ENCODE measurements at regions not wholly inside any gene's neighbourhood (a gene's known extent, or its start where the extent isn't known, plus 50 kb on each side); places are given as distances from the start of the nearest gene placed in this dataset.

DNA sequence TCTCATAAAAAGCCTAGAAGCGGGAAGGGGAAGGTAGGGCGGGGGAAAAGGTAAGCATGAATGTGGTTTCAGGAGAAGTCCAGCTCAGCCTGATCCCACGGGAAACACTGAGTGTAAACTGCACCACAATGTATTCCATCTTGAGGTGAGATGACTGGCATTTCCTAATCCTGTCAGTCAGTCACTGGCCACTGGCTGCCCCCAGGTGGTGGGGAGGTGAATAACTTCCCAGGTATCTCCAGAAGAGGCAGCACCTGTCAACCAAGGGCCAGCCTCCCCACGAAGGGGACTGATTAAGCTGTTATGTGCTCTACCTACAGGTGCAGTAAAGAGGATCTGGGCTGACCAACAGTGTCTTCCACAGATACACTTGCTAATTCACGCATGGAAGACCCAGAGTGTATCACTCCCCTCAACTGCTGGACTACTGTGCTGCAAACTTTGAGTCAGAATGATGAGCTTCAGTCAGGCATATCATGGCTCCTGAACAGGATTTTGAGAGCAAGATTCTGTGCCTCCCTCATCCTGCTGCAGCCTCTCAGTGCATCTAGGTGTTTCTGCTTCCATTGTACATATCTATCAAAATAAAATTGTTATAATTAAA is 108.5 kb upstream of the CCL2 start:
- intact Hi-C loops (cut with DNase I, micrococcal nuclease) = loop anchor here in 1 of 2 donors (10.0 kb wide), 1 partner anchor 372 kb away; no protein-coding TSS in a partner anchor
- peak; percentile 75 for ATAC-seq
- no peak overlapping the region for H3K4me3 ChIP-seq
- no peaks in the 10 kb centered on the region for H3K36me3 ChIP-seq (ENCODE audit: low read depth)
- H3K4me1 ChIP-seq (ENCODE audit: low read depth) = no peaks in the 10 kb centered on the region
- no peaks in the 10 kb centered on the region for H3K9me3 ChIP-seq
- peak; percentile 43 for TF ChIP-seq CTCF (IDR thresholded peaks at IDR 0.05)
- DNase-seq = peak in 2 of 3 donors; percentile 79 to 81

DNA sequence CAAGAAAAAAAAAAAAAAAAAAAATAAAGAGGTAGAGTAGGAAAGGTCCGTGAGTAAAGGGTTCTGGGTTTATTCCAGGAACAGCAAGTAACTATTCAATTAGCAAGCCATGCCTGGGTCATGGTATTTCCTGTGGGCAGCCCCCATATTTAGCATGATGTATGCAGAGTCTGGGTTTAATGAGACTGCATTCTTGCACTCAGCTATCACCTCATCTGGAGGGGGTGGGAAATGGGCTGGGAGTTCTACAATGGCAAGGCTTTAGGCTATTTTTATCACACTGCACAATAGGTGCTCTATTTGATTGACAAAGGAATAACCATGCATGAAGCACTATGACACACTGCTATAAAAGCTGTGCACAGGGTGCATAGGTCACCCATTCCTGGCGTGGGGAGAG is 104.0 kb upstream of the CCL2 start:
- DNase-seq (no peak), ATAC-seq (no peak)
- no peaks in the 10 kb centered on the region for H3K9me3 ChIP-seq
- H3K4me3 ChIP-seq = no peak overlapping the region
- no peaks in the 10 kb centered on the region for H3K36me3 ChIP-seq (ENCODE audit: low read depth)
- intact Hi-C loops (cut with DNase I, micrococcal nuclease) = no loop called here
- TF ChIP-seq CTCF (IDR thresholded peaks at IDR 0.05) = no peak
- no peaks in the 10 kb centered on the region for H3K4me1 ChIP-seq (ENCODE audit: low read depth)

- Histone ChIP-seq H3K9me3 (no peaks in the 10 kb centered on the region), H3K4me3 (no peak overlapping the region), H3K36me3 (ENCODE audit: low read depth) (no peaks in the 10 kb centered on the region), H3K4me1 (ENCODE audit: low read depth) (no peaks in the 10 kb centered on the region)
- DNase-seq (no peak), ATAC-seq (no peak)
- TF ChIP-seq CTCF (IDR thresholded peaks at IDR 0.05) = no peak
- intact Hi-C loops (cut with DNase I, micrococcal nuclease) = no loop called here
Measured at GRCh38 chr17:34153991-34154390, 101.1 kb upstream of the CCL2 start.

DNA sequence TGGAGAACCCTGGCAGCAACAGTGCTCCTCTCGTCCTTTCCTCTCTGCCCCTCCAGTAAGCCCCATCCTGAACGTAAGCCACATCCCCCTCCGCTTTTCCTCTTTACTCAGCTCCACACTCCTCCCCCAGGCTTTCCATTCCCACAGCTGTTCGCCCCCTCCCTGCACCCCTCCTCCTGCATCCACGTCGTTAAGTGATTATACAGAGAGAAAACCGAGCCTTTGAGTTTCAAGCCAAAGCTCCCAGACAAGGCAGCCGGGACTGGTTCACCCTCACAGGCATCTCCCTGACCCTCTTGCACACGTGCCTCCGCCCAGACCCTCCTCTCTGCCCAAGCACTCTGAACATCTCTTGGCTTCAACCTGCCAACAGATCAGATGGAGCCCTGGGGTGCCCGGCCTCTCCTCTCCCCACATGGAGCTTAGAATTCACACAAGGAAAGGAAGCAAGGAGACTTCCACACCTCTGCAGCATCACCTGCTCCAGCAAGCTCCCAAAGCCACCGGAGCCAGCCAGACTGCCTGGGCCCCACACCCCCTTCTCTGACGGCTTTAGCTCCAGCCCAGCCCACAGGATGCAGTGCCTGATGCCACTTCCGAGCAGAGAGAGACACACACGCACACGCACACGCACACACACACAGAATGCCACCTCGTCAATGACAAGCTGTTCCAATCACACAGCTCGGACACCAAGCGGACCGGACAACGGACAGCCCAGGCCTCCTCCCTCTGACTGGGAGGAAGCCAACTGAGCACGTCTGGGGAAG is 99.9 kb upstream of the CCL2 start:
- DNase-seq = no peak
- no peaks in the 10 kb centered on the region for H3K9me3 ChIP-seq
- no peak for TF ChIP-seq CTCF (IDR thresholded peaks at IDR 0.05)
- H3K36me3 ChIP-seq (ENCODE audit: low read depth) = no peaks in the 10 kb centered on the region
- no peak overlapping the region for H3K4me3 ChIP-seq
- H3K4me1 ChIP-seq (ENCODE audit: low read depth) = no peaks in the 10 kb centered on the region
- intact Hi-C loops (cut with DNase I, micrococcal nuclease) = no loop called here
- no peak for ATAC-seq

GRCh38 chr17:34155947-34156346 is 99.1 kb upstream of the CCL2 start:
- DNase-seq (no peak), ATAC-seq (no peak)
- H3K9me3 ChIP-seq = no peaks in the 10 kb centered on the region
- intact Hi-C loops (cut with DNase I, micrococcal nuclease) = no loop called here
- H3K36me3 ChIP-seq (ENCODE audit: low read depth) = no peaks in the 10 kb centered on the region
- H3K4me1 ChIP-seq (ENCODE audit: low read depth) = no peaks in the 10 kb centered on the region
- H3K4me3 ChIP-seq = no peak overlapping the region
- TF ChIP-seq CTCF (IDR thresholded peaks at IDR 0.05) = no peak
